LoVo (cell line): ENCODE measurements at regions not wholly inside any gene's neighbourhood (a gene's known extent, or its start where the extent isn't known, plus 50 kb on each side); places are given as distances from the start of the nearest gene placed in this dataset.

ENCODE experiments used
- DNase-seq: peaks from one replicate; pipeline ENCODE4 v3.0.0-alpha.2; 2016; ENCODE audit warnings: low spot score

- DNase-seq: no peak
These were observed 97.9 kb downstream of the YIPF5 start for GRCh38 chr5:144072518-144072927.

DNA sequence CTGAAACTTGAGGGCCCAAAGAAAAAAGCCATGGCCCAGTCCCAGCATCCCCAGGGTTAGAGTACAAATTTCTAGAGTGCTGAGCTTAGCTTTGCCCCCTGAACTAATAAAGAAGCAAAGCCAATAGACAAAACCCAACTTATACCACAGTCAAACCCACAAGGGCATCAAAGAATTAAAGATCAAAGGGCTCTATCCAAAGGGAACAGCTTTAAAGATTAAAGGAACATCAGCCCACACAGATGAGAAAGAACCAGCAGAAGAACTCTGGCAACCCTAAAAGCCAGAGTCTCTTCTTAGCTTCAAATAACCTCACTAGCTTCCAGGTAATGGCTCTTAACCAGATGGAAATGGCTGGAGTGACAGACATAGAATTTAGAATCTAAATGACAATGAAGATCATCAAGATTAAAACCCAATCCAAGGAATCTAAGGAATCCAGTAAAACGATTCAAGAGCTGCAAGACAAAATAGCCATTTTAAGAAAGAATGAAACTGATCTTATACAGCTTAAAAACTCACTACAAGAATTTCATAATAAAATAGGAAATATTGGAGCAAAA, 93.9 kb downstream of the YIPF5 start:
- no peak for DNase-seq

- DNase-seq: no peak
These were observed 87.3 kb downstream of the YIPF5 start for GRCh38 chr5:144083185-144083584.

- DNase-seq: no peak
These were observed 85.5 kb downstream of the YIPF5 start for GRCh38 chr5:144084971-144085370.

DNA sequence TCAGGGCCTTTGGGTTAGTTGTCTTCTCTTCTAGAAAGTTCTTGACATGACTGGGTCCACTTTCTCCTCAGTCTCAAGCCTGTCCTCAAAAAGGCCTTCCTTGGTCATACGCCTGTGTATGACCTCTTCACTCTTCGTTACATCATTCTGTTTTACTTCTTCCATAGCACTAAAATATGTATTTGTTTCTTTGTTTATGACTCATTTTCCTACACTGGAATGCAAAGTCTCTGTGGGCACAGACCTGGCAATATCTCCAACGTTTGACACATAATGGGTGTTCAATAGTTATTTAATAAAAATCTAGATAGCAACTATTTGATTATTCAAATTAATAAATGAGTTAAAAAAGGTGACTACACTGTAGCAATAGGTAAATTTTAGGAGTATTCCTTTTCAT, 85.1 kb downstream of the YIPF5 start:
- no peak for DNase-seq

DNA sequence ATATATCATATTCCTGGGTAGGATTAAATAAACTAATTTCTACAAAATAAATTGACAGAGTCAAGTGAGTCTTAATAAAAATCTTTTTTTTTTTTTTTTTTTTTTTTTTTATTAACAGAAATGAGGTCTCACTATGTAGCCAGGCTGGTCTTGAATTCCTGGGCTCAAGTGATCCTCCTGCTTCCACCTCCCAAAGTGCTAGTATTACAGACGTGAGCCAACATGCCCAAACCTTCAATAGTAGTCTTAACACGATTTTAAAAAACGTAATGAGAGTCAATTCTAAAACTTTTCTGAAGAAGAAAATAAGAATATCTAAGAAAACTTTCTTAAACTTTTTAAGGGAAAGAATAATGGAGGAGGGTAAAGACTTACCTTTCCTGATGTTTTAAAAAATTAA, 84.2 kb downstream of the YIPF5 start:
- DNase-seq: no peak

GRCh38 chr5:144087576-144087975, 82.9 kb downstream of the YIPF5 start:
- DNase-seq: no peak

DNA sequence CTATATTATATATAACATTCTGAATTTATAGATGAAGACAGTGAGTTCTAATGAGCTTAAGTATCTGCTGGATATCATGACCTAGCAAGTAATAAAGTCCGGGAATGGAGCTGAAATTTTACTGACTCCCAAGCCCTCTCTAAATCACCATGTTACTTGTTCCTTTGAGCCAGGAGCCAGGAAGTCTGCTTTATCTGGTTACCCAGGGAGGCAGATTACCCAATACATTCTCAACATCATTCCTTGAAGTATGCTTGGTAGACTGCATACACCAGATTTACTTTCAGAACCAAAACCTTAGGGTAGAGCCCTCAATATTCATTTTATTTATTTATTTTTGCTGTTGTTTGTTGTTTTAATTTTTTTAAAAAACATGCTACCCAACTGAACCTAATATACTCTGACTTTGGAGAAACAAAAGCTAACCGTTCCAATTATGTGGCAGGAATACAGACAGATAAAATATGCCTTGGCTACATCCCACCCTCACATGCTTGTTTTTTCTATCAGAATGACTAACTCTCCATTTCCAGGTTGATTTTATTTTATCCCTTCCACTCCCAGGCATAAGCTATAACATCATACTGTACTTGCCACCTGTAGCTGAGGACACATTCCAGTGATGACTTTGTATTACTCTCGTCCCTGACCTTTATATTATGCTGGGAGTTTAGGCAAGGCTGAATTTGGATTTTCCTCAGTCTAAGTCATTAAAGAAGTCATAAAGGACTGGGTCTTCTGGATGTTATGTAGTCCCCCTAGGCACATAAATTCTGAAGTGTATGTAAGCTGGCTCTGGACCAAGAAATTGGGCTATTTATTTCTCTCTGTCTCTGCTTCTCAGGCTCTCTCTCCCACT, 82.0 kb downstream of the YIPF5 start:
- no peak for DNase-seq

DNA sequence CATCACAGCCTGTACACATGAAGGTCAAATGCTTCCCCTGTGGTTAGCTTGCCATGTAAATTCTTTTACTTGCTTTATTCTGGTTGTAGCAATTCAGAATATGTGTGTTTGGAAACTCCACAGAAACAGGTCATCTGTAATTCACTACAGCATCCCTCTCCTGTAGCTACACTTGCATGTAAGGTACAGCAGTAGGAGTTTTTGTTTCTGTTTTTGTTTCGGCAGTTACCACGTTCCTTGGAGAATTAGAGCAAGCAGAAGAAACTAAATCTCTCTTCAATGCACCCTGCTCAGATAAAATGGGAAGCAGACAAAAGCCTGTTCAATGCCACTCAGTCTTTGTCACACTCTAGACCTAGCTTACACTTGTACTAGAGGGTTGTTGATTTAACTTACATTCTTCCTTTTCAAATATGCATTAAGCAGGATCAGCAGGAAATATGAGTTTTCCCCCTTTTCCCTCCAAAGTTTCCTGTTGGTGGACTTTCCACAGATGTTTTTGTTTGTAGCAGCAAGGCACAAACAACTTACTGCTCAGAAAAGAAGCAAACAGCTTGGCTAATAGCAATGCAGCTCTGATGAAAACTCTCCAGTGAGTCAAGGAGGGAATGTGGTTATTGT, 80.9 kb downstream of the YIPF5 start:
- DNase-seq: no peak

DNA sequence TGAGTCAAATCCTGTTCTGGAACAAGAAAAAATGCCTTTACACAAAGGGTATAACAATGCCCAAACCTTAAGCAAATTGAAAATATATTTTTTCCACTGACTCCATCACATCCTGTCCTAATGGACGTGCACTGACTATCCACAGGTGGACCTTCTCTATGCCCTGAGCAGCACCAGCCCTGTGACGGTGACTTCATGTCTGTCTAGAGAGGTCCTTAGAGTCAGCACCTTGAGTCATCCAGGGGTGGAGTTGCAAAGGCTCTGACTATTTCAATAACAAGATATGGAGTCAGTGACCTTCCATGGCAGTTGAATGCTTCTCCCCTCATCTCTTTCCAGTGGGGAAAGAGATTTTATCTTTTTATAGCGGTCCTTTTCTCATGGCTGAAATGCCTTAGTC, 78.0 kb downstream of the YIPF5 start:
- no peak for DNase-seq

DNA sequence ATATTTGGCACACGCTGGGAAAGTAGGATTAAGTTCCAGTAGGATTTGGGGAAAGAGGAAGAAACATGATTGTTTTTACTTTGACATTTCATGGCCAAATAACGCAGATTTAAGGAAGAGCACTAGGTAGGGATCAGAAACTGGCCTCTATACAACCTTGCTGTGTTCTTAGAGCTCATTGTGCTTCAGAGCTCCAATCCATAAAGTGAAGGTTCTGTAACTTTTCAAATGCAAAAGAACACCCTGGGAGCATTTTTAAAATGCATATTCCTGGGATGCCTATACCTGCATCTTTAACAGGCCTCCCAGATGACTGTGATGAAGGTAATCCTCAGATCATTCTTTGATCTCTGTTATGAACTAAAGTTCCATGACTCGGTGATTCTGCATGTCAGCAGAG, 77.1 kb downstream of the YIPF5 start:
- DNase-seq: no peak

GRCh38 chr5:144093868-144094267, 76.6 kb downstream of the YIPF5 start:
- no peak for DNase-seq

DNA sequence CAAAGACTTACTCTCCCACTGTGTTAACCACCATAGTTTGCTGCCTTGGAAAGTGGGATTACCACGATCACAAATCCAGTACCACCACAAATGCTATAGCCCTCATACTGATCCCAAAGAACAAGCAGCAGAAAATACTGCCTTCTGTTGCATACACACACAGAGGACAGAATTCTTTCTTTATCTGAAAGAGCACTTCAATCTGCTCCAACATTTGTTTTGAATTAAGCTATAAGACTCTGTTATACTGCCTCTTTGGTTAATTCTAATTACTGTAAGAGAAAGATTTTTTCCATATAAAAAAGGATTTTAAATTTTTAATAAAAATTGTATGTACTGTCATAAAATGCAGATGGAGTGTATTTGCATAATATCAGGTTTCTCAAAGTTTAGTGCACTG, 69.8 kb downstream of the YIPF5 start:
- no peak for DNase-seq

- DNase-seq: no peak
These were observed 68.8 kb downstream of the YIPF5 start for GRCh38 chr5:144101616-144102015.

GRCh38 chr5:144102361-144102760, 68.1 kb downstream of the YIPF5 start:
- DNase-seq: no peak

- no peak for DNase-seq
These were observed 67.5 kb downstream of the YIPF5 start for GRCh38 chr5:144102979-144103378.

DNA sequence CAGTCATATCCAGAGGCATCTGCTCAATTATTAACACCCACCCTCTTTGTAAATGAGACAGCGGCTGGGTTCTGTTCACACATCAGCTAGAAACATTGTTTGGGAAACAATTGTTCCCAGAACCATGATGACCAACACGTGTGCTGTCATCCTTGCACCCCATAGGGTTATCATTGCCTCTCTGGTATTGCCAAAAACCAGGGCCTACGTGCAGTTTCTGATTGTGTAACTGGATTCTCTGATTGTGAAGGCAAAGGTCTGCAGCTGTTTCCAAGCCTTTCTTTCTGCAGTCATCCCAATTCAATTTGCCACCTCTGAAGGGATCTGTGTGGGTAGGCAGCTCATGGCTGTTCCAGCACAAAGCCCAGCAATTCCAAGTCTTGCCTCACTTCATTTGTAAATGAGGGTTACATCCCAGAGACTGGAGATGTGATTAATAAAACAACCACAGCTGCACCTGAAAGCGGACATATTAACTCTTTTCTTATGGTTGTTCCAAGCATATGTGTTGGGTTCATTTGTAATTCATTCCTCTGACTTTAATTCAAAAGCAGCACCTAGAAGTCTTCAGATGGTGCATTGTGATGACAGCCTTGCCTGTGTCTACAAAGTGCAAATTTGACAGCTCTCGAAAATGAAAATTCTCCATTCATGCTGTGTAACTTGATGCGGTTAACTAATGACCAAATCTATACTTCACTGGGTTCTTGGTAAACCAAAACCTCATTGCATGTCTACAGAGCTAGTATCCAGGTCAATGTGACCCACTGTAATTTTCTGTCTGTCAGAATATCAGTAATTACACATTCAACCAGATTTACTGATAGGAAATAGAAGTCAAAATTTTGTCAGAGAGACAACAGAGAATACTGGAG, 66.6 kb downstream of the YIPF5 start:
- no peak for DNase-seq

DNA sequence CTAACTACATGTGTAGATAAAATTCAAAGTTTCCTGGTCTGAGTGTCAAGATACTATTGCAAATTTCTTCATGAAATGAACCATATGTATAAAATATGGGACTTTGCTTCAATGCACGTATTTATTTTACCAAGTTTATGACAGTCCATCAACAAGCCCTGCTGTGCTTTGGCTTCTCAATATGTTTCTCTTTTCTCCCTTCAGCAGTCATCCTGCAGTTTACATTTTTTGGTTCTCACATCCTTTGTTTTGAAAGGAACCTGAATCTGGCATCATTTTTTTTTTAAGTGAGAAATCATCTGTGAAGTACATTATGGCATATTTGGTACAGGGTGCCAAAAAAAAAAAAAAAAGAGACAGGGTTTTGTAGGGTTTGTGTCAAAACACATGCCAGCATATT, 65.1 kb downstream of the YIPF5 start:
- no peak for DNase-seq

- no peak for DNase-seq
These were observed 62.3 kb downstream of the YIPF5 start for GRCh38 chr5:144108131-144108530.
